ENCODE measurements at regions not wholly inside any gene's neighbourhood (a gene's known extent, or its start where the extent isn't known, plus 50 kb on each side); places are given as distances from the start of the nearest gene placed in this dataset.

DNA sequence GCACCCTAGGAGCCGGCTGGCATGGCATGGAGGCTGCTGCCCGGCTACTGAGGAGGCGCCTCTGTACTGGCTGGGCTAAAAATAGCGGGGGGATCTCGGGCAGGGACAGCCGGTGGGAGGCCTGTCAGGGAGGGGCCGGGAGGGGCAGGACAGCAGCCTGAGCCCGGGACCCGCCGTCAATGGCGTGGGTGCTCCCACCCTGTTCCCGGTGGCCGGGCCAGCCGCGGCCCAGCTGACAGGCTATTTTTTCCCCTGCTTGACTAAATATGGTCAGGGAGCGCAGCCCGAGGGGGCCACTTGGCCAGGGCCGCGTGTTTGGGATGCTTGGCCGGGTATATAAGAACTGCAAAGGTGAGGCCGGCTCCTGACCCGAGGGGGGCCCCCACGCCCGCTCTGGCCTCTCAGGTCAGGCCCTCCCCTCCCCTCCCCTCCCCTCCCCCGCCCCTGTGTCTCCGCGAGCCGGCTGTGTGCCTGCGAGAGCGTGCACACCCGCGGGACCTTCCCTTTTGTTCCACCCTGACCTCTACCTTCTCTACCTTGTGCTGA, 74.4 kb upstream of the GATA5 start:
- no peaks in the 10 kb centered on the region for H3K27me3 ChIP-seq (ENCODE audit: control insufficient read depth, insufficient read depth, low read length)
- DNase-seq (ENCODE audit: low read depth, low spot score), result no peak
- H3K27ac ChIP-seq (ENCODE audit: low read length), result peak overlapping the region; percentile 82
- CTCF ChIA-PET, result interaction anchor here (1.8 kb wide), 1 partner anchor 67 kb away, joined by 5 read pairs; no protein-coding TSS in a partner anchor
- no peaks in the 10 kb centered on the region for H3K36me3 ChIP-seq (ENCODE audit: control insufficient read depth, insufficient read depth, low read length)
- intact Hi-C loops (cut with micrococcal nuclease; ENCODE audit: unreplicated experiment), result no loop called here
- peak; percentile 65 for ATAC-seq
- peaks cover 47% of the 10 kb centered on the region for H3K4me1 ChIP-seq (ENCODE audit: control insufficient read depth, insufficient read depth, low read length)
- H3K9me3 ChIP-seq (ENCODE audit: control insufficient read depth, insufficient read depth, low read depth, low read length), result no peaks in the 10 kb centered on the region
- in situ Hi-C loops (cut with HindIII; ENCODE audit: low pct_unique_long_range_greater_than_20kb, low sequenced_read_pairs), result no loop called here
- H3K4me3 ChIP-seq (ENCODE audit: low read depth in 2 of 2, low read length in 2 of 2), result peak overlapping the region; percentile 65 to 68
- POLR2A ChIA-PET, result interaction anchor here (0.6 kb wide), 1 partner anchor 71 kb away, joined by 3 read pairs; no protein-coding TSS in a partner anchor
- no TSS peak for BruUV-seq (replicated peaks)
- TF ChIP-seq CTCF (IDR thresholded peaks at IDR 0.05) (no peak), SIN3A (IDR thresholded peaks at IDR 0.05; ENCODE audit: borderline replicate concordance, insufficient read depth, low read depth, low read length) (0 out of 2 replicates have a peak, but pooled peaks have one; percentile 59), POLR2AphosphoS5 (IDR thresholded peaks at IDR 0.05; ENCODE audit: low read depth, low read length) (no peak), TCF7L2 (IDR thresholded peaks at IDR 0.05; ENCODE audit: low read depth, low read length) (no peak)

DNA sequence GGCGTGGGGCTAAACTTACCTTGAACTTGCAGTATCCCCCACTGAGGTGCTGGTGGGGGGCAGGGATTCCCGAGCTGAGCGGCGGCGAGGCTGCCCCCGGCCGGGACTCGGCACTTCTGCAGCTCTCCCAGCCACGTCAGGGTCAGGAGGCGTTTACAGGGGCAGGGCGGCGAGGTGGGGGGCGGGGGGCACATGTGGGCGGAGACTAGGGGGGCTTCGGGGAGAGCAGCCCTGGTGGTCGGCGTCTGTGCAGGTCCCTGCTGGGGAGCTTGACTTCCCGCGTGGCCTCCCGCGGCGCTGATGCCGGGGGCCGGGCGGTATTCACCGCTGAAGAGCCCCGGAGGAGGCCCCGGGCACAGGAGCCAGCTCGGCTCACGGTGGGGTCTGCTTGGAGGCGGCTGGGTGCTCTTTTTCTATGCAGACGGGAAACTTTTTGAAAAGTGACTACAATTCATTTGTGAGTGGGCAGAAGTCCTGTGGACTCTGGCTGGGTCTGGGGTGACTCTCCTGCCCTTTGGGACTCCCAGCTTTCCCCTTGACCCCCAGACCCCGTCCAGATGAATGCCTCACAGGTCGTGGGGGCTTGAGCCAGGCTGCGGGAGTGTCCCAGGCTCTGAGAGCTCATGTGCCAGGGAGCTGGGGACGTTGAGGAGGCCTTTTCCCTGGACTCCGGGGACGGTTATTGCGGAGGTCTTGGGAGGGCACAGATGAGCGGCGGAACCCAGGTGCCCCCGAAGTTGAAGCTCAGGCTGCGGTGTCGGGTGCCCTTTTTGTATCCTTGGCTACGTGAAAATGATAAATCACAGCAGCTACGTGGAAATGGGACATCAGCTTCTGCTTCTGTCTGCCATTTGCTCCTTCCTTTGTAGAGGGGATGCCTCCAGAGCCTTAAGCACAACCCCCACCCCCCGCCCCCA, 75.9 kb upstream of the GATA5 start:
- 0 out of 2 replicates have a peak, but pooled peaks have one; percentile 49 for TF ChIP-seq POLR2AphosphoS5 (IDR thresholded peaks at IDR 0.05; ENCODE audit: low read depth, low read length)
- TF ChIP-seq REST (IDR thresholded peaks at IDR 0.05; ENCODE audit: insufficient read depth in 1 of 2, low read depth in 2 of 2, low read length in 1 of 2), result no peak
- peaks cover 62% of the 10 kb centered on the region for H3K4me1 ChIP-seq (ENCODE audit: control insufficient read depth, insufficient read depth, low read length)
- no TSS peak for BruUV-seq (replicated peaks)
- DNase-seq (ENCODE audit: low read depth, low spot score), result no peak
- ATAC-seq, result peak; percentile 39; the same call in 1 of the 2 replicates
- intact Hi-C loops (cut with micrococcal nuclease; ENCODE audit: unreplicated experiment) (no loop called here), in situ Hi-C loops (cut with HindIII; ENCODE audit: low pct_unique_long_range_greater_than_20kb, low sequenced_read_pairs) (no loop called here)
- ChIA-PET CTCF (interaction anchor here (0.6 to 1.4 kb wide), 3 partner anchors 25 to 58 kb away, joined by 4 to 18 read pairs (median 6); no protein-coding TSS in a partner anchor), POLR2A (interaction anchor here (0.6 kb wide), 1 partner anchor 30 kb away, joined by 10 read pairs; no protein-coding TSS in a partner anchor)
- H3K9me3 ChIP-seq (ENCODE audit: control insufficient read depth, insufficient read depth, low read depth, low read length), result no peaks in the 10 kb centered on the region
- no peaks in the 10 kb centered on the region for H3K27me3 ChIP-seq (ENCODE audit: control insufficient read depth, insufficient read depth, low read length)
- H3K27ac ChIP-seq (ENCODE audit: low read length), result peak overlapping the region; percentile 90
- H3K4me3 ChIP-seq (ENCODE audit: low read depth in 2 of 2, low read length in 2 of 2), result peak overlapping the region; percentile 65 to 68
- no peaks in the 10 kb centered on the region for H3K36me3 ChIP-seq (ENCODE audit: control insufficient read depth, insufficient read depth, low read length)
